ENCODE measurements at regions not wholly inside any gene's neighbourhood (a gene's known extent, or its start where the extent isn't known, plus 50 kb on each side); places are given as distances from the start of the nearest gene placed in this dataset.

- CTCF ChIA-PET: no interaction called here
- 52% methylated on average over 5 of the region's 5 CpGs for WGBS (ENCODE audit: insufficient coverage, insufficient replicate concordance, low lambda C conversion rate, missing lambda C conversion rate)
- Histone ChIP-seq H3K9ac (ENCODE audit: control insufficient read depth, insufficient read depth, low read length) (no peak overlapping the region), H4K20me1 (ENCODE audit: control insufficient read depth, insufficient read depth) (no peaks in the 10 kb centered on the region), H3K9me3 (replicated peaks; ENCODE audit: control insufficient read depth, insufficient read depth, low read length) (peaks cover 4% of the 10 kb centered on the region; the same call in 2 of the 3 replicates), H3K79me2 (ENCODE audit: control insufficient read depth, insufficient read depth, low read length) (no peaks in the 10 kb centered on the region), H3K4me2 (ENCODE audit: control insufficient read depth, insufficient read depth) (no peak overlapping the region), H3K36me3 (ENCODE audit: control insufficient read depth in 2 of 2, insufficient read depth in 2 of 2, low read length in 1 of 2) (no peaks in the 10 kb centered on the region), H3K4me3 (no peak overlapping the region), H3K27ac (ENCODE audit: control insufficient read depth, insufficient read depth) (no peak overlapping the region), H3K4me1 (ENCODE audit: control insufficient read depth, insufficient read depth, low read length) (no peaks in the 10 kb centered on the region), H2AFZ (ENCODE audit: control insufficient read depth, low read depth, low read length) (no peak overlapping the region), H3K27me3 (replicated peaks in 1 of 2; ENCODE audit: control insufficient read depth in 2 of 2, insufficient read depth in 2 of 2, low read length in 1 of 2) (no peaks in the 10 kb centered on the region)
- intact Hi-C loops (cut with micrococcal nuclease; ENCODE audit: unreplicated experiment) (no loop called here), in situ Hi-C loops (cut with MboI) (no loop called here)
- SMC1A ChIA-PET (ENCODE audit: uncharacterized antibody, unreplicated experiment): no interaction called here
- ATAC-seq (no peak), FAIRE-seq (no peak), DNase-seq (ENCODE audit: low read depth, low spot score) (no peak)
- POLR2A ChIA-PET: no interaction called here
- RAD21 ChIA-PET (ENCODE audit: unreplicated experiment): no interaction called here
- BruUV-seq (replicated peaks): no TSS peak
- no peak for TF ChIP-seq ZBTB4 (CRISPR knock-in tag; IDR thresholded peaks at IDR 0.05)
- no peak for TF ChIP-seq E4F1 (IDR thresholded peaks at IDR 0.05; ENCODE audit: borderline replicate concordance, partially characterized antibody)
- TF ChIP-seq SMARCA5 (IDR thresholded peaks at IDR 0.05): no peak
- TF ChIP-seq NFIC (IDR thresholded peaks at IDR 0.05; ENCODE audit: low read depth, low read length): no peak
- TF ChIP-seq TARDBP (IDR thresholded peaks at IDR 0.05; ENCODE audit: borderline replicate concordance): no peak
- no peak for TF ChIP-seq SKIL (IDR thresholded peaks at IDR 0.05; ENCODE audit: low read depth, poor library complexity, severe bottlenecking)
- TF ChIP-seq NKRF (conservative IDR thresholded peaks at IDR 0.05): no peak
- TF ChIP-seq PAX8 (IDR thresholded peaks at IDR 0.05): no peak
- TF ChIP-seq MEF2A (IDR thresholded peaks at IDR 0.05; ENCODE audit: insufficient read depth, low read depth, low read length): no peak
- no peak for TF ChIP-seq RB1 (IDR thresholded peaks at IDR 0.05; ENCODE audit: borderline replicate concordance)
- TF ChIP-seq ASH2L (IDR thresholded peaks at IDR 0.05; ENCODE audit: borderline replicate concordance, low read depth): no peak
- TF ChIP-seq KDM1A (IDR thresholded peaks at IDR 0.05; ENCODE audit: borderline replicate concordance): no peak
- no peak for TF ChIP-seq ZSCAN29 (IDR thresholded peaks at IDR 0.05)
These were observed 89.2 kb downstream of the FDX1 start for GRCh38 chr11:110518809-110519514.
